Ishikawa (cell line): ENCODE measurements at regions not wholly inside any gene's neighbourhood (a gene's known extent, or its start where the extent isn't known, plus 50 kb on each side); places are given as distances from the start of the nearest gene placed in this dataset.

Experiments
- CEBPB ChIP-seq: IDR thresholded peaks from 2 replicates; pipeline ENCODE4 v1.6.1; 2012
- CREB1 ChIP-seq: IDR thresholded peaks from 2 replicates; pipeline ENCODE4 v1.6.1; 2012; ENCODE audit warnings: low read depth
- EGR1 ChIP-seq: IDR thresholded peaks from 2 replicates; pipeline ENCODE4 v1.6.1; 2012
- EP300 ChIP-seq: IDR thresholded peaks from 2 replicates; pipeline ENCODE4 v1.6.1; 2012; ENCODE audit warnings: borderline replicate concordance
- FOXM1 ChIP-seq: IDR thresholded peaks from 2 replicates; pipeline ENCODE4 v1.6.1; 2012; ENCODE audit warnings: low read depth, borderline replicate concordance
- MAX ChIP-seq: IDR thresholded peaks from 2 replicates; pipeline ENCODE4 v1.6.1; 2012
- NFIC ChIP-seq: IDR thresholded peaks from 2 replicates; pipeline ENCODE4 v1.6.1; 2012
- RAD21 ChIP-seq: IDR thresholded peaks from 2 replicates; pipeline ENCODE4 v1.6.1; 2012; ENCODE audit warnings: low read depth
- REST ChIP-seq: IDR thresholded peaks from 2 replicates; pipeline ENCODE4 v1.6.1; 2012; ENCODE audit warnings: low read depth, mild to moderate bottlenecking
- TAF1 ChIP-seq: IDR thresholded peaks from 2 replicates; pipeline ENCODE4 v1.6.1; 2012; ENCODE audit warnings: low read depth, mild to moderate bottlenecking
- TCF12 ChIP-seq: IDR thresholded peaks from 2 replicates; pipeline ENCODE4 v1.6.1; 2012; ENCODE audit warnings: low read depth
- TEAD4 ChIP-seq: IDR thresholded peaks from 2 replicates; pipeline ENCODE4 v1.6.1; 2012
- USF1 ChIP-seq: IDR thresholded peaks from 2 replicates; pipeline ENCODE4 v1.6.1; 2012
- YY1 ChIP-seq: IDR thresholded peaks from 2 replicates; pipeline ENCODE4 v1.6.1; 2012; ENCODE audit warnings: low read depth
- ZBTB7A ChIP-seq: IDR thresholded peaks from 2 replicates; pipeline ENCODE4 v1.6.1; 2012; ENCODE audit warnings: low read depth

- TF ChIP-seq NFIC (no peak), ZBTB7A (no peak), MAX (no peak), TAF1 (no peak), USF1 (no peak), EP300 (no peak), CEBPB (no peak), CREB1 (no peak), TCF12 (no peak), TEAD4 (no peak), REST (no peak), RAD21 (no peak), FOXM1 (no peak), EGR1 (no peak), YY1 (no peak)
Measured at GRCh38 chr3:5347486-5347885, 160.0 kb downstream of the EDEM1 start.

GRCh38 chr3:5348229-5348902 lies 160.9 kb downstream of the EDEM1 start:
- TF ChIP-seq CEBPB = no peak
- no peak for TF ChIP-seq TCF12
- TF ChIP-seq RAD21 = no peak
- TF ChIP-seq TAF1 = no peak
- no peak for TF ChIP-seq EGR1
- TF ChIP-seq YY1 = no peak
- TF ChIP-seq REST = no peak
- no peak for TF ChIP-seq EP300
- TF ChIP-seq USF1 = no peak
- TF ChIP-seq TEAD4 = no peak

- TF ChIP-seq TEAD4 (no peak), NFIC (no peak), USF1 (no peak), CEBPB (no peak), TAF1 (no peak), FOXM1 (no peak), RAD21 (no peak), REST (no peak), EGR1 (no peak), MAX (no peak), CREB1 (no peak), TCF12 (no peak)
Measured at GRCh38 chr3:5349343-5349742, 161.8 kb downstream of the EDEM1 start.

GRCh38 chr3:5357089-5357488 lies 169.6 kb downstream of the EDEM1 start:
- no peak for TF ChIP-seq REST
- no peak for TF ChIP-seq TCF12
- TF ChIP-seq RAD21 = no peak
- TF ChIP-seq YY1 = no peak
- no peak for TF ChIP-seq TAF1
- TF ChIP-seq NFIC = no peak
- no peak for TF ChIP-seq FOXM1
- TF ChIP-seq ZBTB7A = no peak
- TF ChIP-seq CEBPB = no peak
- no peak for TF ChIP-seq USF1
- TF ChIP-seq EP300 = no peak
- TF ChIP-seq CREB1 = no peak
- no peak for TF ChIP-seq MAX
- no peak for TF ChIP-seq TEAD4
- TF ChIP-seq EGR1 = no peak
